Nephron (organoid): ENCODE measurements at regions not wholly inside any gene's neighbourhood (a gene's known extent, or its start where the extent isn't known, plus 50 kb on each side); places are given as distances from the start of the nearest gene placed in this dataset.

Source experiments
- H3K27ac Mint-ChIP-seq, 3 experiments: 2 replicates each; pipeline ENCODE4 v1.8.0; 2020; ENCODE audit warnings: mixed read lengths in 3 of 3, mild to moderate bottlenecking in 2 of 3, moderate library complexity in 1 of 3
- H3K27me3 Mint-ChIP-seq: 2 replicates; pipeline ENCODE4 v1.8.0; 2021; ENCODE audit warnings: low read depth, mild to moderate bottlenecking, moderate library complexity, mixed read lengths
- H3K36me3 Mint-ChIP-seq: 2 replicates; pipeline ENCODE4 v1.8.0; 2020; ENCODE audit warnings: low read depth, mixed read lengths
- H3K4me1 Mint-ChIP-seq: 2 replicates; pipeline ENCODE4 v1.8.0; 2020; ENCODE audit warnings: mixed read lengths
- H3K4me3 Mint-ChIP-seq, 3 experiments: 2 replicates each; pipeline ENCODE4 v1.8.0; 2020; ENCODE audit warnings: mild to moderate bottlenecking in 3 of 3, mixed read lengths in 3 of 3, moderate library complexity in 2 of 3
- H3K9me3 Mint-ChIP-seq: 2 replicates; pipeline ENCODE4 v1.8.0; 2020; ENCODE audit warnings: mixed read lengths
- TF ChIP-seq, protein P1 (sequence below), 3 experiments: fragments of 200-600 bp; sonication (generic); IDR thresholded peaks; one replicate each; pipeline ENCODE4 v1.5.0; 2021; ENCODE audit warnings: antibody characterized with exemption in 3 of 3; ENCODE audit not compliant: unreplicated experiment in 3 of 3

DNA sequence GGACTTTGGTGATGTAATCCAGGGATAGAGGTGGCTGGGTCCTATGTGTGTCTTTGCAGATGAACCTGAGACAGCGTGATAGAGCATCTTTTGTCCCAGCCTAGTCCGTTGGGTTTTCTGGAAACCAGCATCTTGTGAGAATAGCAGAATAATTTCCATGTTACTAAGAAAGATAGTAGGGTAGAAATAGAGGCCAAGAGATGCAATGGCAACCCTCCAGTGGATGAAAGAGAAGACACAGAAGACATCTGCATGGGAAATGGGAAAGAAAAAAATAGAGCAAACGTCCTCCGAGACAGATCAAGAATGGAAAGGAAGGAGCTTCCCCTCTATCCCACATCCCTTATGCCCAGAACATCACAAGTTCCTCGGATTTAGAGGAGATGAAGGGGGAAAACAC, 409.3 kb upstream of the TMEM132C start:
- Mint-ChIP-seq H3K4me1 (no peaks in the 10 kb centered on the region), H3K27ac (no peak overlapping the region), H3K27me3 (peaks cover 5% of the 10 kb centered on the region), H3K4me3 (no peak overlapping the region), H3K9me3 (no peaks in the 10 kb centered on the region), H3K36me3 (no peaks in the 10 kb centered on the region)
- TF ChIP-seq, protein P1, sequence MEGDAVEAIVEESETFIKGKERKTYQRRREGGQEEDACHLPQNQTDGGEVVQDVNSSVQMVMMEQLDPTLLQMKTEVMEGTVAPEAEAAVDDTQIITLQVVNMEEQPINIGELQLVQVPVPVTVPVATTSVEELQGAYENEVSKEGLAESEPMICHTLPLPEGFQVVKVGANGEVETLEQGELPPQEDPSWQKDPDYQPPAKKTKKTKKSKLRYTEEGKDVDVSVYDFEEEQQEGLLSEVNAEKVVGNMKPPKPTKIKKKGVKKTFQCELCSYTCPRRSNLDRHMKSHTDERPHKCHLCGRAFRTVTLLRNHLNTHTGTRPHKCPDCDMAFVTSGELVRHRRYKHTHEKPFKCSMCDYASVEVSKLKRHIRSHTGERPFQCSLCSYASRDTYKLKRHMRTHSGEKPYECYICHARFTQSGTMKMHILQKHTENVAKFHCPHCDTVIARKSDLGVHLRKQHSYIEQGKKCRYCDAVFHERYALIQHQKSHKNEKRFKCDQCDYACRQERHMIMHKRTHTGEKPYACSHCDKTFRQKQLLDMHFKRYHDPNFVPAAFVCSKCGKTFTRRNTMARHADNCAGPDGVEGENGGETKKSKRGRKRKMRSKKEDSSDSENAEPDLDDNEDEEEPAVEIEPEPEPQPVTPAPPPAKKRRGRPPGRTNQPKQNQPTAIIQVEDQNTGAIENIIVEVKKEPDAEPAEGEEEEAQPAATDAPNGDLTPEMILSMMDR (IDR thresholded peaks at IDR 0.05; ENCODE audit: unreplicated experiment in 3 of 3): no peak

DNA sequence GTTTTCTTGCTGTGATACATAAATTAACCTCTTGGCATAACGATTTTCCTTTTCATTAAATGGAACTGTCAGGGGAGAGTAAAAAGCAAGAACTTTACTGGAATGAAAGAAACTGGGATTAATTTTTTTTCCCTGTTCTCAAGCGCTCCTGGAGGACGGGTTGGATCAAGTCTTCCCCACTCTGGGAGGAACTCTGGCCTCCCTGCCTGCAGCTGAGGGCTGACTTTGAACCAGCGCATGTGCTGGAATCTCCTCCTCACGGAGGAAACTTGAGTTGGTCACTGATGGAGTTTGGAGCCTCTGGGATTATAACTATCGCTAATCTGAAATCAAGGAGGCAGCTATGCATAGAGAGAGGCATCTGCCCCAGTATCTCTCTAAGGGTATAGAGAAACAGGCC, 406.4 kb upstream of the TMEM132C start:
- no peaks in the 10 kb centered on the region for H3K36me3 Mint-ChIP-seq

DNA sequence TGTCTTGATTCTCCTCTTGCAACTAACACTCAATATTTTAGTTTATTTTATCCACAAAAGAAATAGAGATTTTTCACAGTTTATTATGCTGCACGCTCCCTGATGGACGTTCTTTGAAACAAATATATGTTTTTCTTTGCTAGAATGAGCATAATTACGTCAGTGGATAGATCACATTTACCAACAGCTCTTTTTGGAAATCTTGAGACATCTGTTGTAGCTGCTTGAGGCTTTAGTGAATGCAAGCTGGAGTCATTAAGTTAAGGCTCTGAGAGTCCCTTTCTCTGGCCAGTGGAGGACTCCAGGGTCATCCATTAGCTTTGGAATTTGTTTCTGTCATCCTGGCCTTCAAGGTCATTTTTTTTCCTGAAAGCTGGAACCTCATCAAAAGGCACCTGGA, 405.6 kb upstream of the TMEM132C start:
- Mint-ChIP-seq H3K9me3 (peaks cover 23% of the 10 kb centered on the region), H3K27ac (no peak overlapping the region), H3K36me3 (no peaks in the 10 kb centered on the region), H3K4me3 (no peak overlapping the region), H3K4me1 (no peaks in the 10 kb centered on the region), H3K27me3 (peaks cover 5% of the 10 kb centered on the region)
- TF ChIP-seq, protein P1 (IDR thresholded peaks at IDR 0.05; ENCODE audit: unreplicated experiment in 3 of 3): no peak

More for the DNA sequence above, 406.4 kb upstream of the TMEM132C start:
- H3K4me1 Mint-ChIP-seq: no peaks in the 10 kb centered on the region
- peaks cover 20% of the 10 kb centered on the region for H3K9me3 Mint-ChIP-seq
- H3K27ac Mint-ChIP-seq: no peak overlapping the region
- H3K4me3 Mint-ChIP-seq: no peak overlapping the region
- H3K27me3 Mint-ChIP-seq: peaks cover 5% of the 10 kb centered on the region
- TF ChIP-seq, protein P1 (IDR thresholded peaks at IDR 0.05; ENCODE audit: unreplicated experiment in 3 of 3): no peak

DNA sequence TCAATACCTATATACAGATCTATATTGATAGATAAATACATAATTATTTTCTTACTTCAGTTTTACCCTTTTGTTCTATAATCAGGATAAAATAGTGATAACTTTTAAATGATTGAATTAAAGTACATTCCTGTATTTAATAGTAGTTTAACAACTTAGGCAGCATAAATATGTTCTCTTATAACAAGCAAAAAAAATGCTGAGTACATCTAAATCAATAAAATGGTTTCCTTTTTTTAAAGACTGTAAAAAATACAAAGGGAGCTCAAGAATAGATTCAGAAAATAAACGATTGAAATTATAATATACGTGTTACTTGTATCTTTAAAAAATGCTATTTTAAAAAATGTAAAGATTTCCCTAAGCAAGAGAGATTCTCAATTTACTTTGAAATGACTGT, 393.7 kb upstream of the TMEM132C start:
- no peak overlapping the region for H3K27ac Mint-ChIP-seq
- TF ChIP-seq, protein P1 (IDR thresholded peaks at IDR 0.05; ENCODE audit: unreplicated experiment in 3 of 3): no peak
- peaks cover under 1% of the 10 kb centered on the region for H3K9me3 Mint-ChIP-seq
- no peaks in the 10 kb centered on the region for H3K4me1 Mint-ChIP-seq
- H3K4me3 Mint-ChIP-seq: no peak overlapping the region
- H3K36me3 Mint-ChIP-seq: no peaks in the 10 kb centered on the region
- no peaks in the 10 kb centered on the region for H3K27me3 Mint-ChIP-seq

DNA sequence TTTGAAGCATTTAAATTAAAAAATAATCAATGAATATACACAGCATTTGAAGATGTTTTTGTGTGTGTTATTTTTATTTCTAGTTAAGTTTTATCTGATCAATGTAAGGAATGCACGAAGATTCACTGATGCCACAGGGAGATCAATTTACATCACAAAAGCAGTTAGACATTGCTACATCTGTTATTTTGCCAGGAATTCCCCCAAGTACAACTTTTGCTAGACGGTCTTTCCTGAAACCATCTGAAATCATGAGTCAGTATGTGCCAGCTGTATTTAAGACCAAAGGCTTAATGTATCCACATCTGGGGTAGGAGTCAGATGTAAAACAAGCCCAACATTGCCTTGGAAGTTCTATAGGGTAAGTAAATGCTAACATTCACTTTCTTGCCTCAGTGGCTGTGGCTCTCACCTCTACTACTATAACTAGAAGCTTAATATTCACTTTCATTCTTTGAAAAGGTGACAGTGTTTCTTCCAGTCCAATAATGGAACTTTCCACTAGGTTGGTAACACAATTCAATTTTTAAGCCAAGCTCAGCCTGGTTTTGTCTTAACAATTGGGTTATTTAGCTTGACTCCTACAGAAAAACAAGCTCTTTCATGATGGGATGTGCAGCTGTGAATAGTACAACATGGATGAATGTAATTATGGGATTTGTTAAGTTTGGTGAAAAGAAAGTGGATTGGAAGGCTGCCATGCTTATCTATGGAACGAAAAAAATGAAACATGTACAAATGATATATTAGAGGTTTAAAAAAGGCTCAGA, 385.4 kb upstream of the TMEM132C start:
- Mint-ChIP-seq H3K9me3 (no peaks in the 10 kb centered on the region), H3K27ac (no peak overlapping the region), H3K36me3 (no peaks in the 10 kb centered on the region), H3K4me3 (no peak overlapping the region), H3K4me1 (no peaks in the 10 kb centered on the region), H3K27me3 (peaks cover 11% of the 10 kb centered on the region)
- TF ChIP-seq, protein P1 (IDR thresholded peaks at IDR 0.05; ENCODE audit: unreplicated experiment in 3 of 3): no peak

DNA sequence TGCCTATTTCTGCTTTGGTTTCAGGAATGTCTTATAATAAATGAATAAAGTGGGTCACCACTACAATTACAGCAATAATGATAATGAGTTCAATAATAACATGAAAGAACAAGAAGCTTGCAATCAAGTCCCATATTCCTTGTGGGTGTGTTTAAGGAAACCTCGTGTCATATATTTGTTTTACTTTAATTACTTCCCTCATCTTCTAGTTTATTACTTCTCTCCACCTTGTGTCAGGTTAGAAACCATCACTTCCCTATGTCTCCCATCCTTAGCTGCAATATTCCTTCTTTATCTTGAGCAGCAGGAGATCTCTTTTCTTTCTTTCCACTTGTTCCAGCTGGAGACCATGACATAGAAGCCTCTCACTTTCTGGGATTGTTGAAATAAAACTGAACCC, 384.0 kb upstream of the TMEM132C start:
- Mint-ChIP-seq H3K9me3 (no peaks in the 10 kb centered on the region), H3K4me1 (no peaks in the 10 kb centered on the region), H3K4me3 (no peak overlapping the region), H3K27ac (no peak overlapping the region), H3K36me3 (no peaks in the 10 kb centered on the region), H3K27me3 (peaks cover 11% of the 10 kb centered on the region)
- TF ChIP-seq, protein P1 (IDR thresholded peaks at IDR 0.05; ENCODE audit: unreplicated experiment in 3 of 3): no peak
